T-cell (primary cell): ENCODE measurements at regions not wholly inside any gene's neighbourhood (a gene's known extent, or its start where the extent isn't known, plus 50 kb on each side); places are given as distances from the start of the nearest gene placed in this dataset.
"Not testable (repeated sequence)": the region's sequence is repeated elsewhere in the genome, so short reads cannot be mapped to it uniquely, and the experiment has no call there.

ENCODE experiments used
- ATAC-seq, 4 experiments: fragments of 200-7000 bp in 3 of 4; fragments of 150-1000 bp in 1 of 4; cut with Tn5 transposase; replicated peaks in 1 of 4; 1 replicate in 3 of 4; 2 replicates in 1 of 4; pipeline ENCODE4 v1.10.0; 2021; ENCODE audit warnings: moderate library complexity in 3 of 4, mild to moderate bottlenecking in 2 of 4, moderate number of reproducible peaks in 1 of 4
- CTCF ChIA-PET, 2 donors: fragments of 300-600 bp; sonication (Branson Sonifier 250); formaldehyde crosslinking; loops; one replicate each; lab custom pipeline; 2022; ENCODE audit warnings: antibody characterized with exemption in 2 of 2; lab: Charles Lee
- POLR2A ChIA-PET, 2 donors: fragments of 300-600 bp; sonication (Branson Sonifier 250); formaldehyde crosslinking; loops; one replicate each; lab custom pipeline; 2022; ENCODE audit warnings: antibody characterized with exemption in 2 of 2; lab: Charles Lee
- DNase-seq, 35 experiments: peaks; one replicate each; pipeline versions ENCODE4 v3.0.0 to v3.0.0-alpha.2; 2013 to 2023
- H3K27ac ChIP-seq: one replicate; pipeline ENCODE4 v1.5.1; 2013; ENCODE audit warnings: low read length
- H3K27me3 ChIP-seq, 2 experiments: replicated peaks in 1 of 2; 1 replicate in 1 of 2; 2 replicates in 1 of 2; pipeline versions ENCODE4 v1.6.1 to v1.7.0; 2013; ENCODE audit warnings: low read length in 1 of 2, mixed read lengths in 1 of 2; ENCODE audit not compliant: control insufficient read depth in 2 of 2, insufficient read depth in 2 of 2; ENCODE audit errors: extremely low read depth in 1 of 2
- H3K36me3 ChIP-seq, 2 donors: 1 replicate in 1 of 2; 2 replicates in 1 of 2; pipeline versions ENCODE4 v1.6.1 to v1.7.0; 2013; ENCODE audit warnings: low read length in 1 of 2; ENCODE audit not compliant: control insufficient read depth in 2 of 2, insufficient read depth in 1 of 2; ENCODE audit errors: extremely low read depth in 1 of 2
- H3K4me1 ChIP-seq, 2 experiments: 1 replicate in 1 of 2; 2 replicates in 1 of 2; pipeline versions ENCODE4 v1.6.1 to v1.7.0; 2013; ENCODE audit warnings: low read length in 2 of 2, mixed read lengths in 1 of 2; ENCODE audit not compliant: insufficient read depth in 2 of 2, control insufficient read depth in 1 of 2; ENCODE audit errors: extremely low read depth in 1 of 2
- H3K4me3 ChIP-seq, 2 donors: 1 replicate in 1 of 2; 2 replicates in 1 of 2; pipeline versions ENCODE4 v1.5.1 to v1.7.0; 2013; ENCODE audit warnings: mild to moderate bottlenecking in 2 of 2, low read length in 1 of 2, moderate library complexity in 1 of 2; ENCODE audit not compliant: control insufficient read depth in 1 of 2; ENCODE audit errors: extremely low read depth in 1 of 2
- H3K9me3 ChIP-seq: 2 replicates; pipeline ENCODE4 v1.7.0; 2013
- H3K27ac Mint-ChIP-seq, 2 donors: one replicate each; pipeline ENCODE4 v1.8.0; 2020 to 2021; ENCODE audit warnings: mild to moderate bottlenecking in 2 of 2, mixed read lengths in 2 of 2
- H3K27me3 Mint-ChIP-seq, 2 donors: one replicate each; pipeline ENCODE4 v1.8.0; 2021 to 2022; ENCODE audit warnings: mixed read lengths in 2 of 2
- H3K36me3 Mint-ChIP-seq: one replicate; pipeline ENCODE4 v1.8.0; 2021; ENCODE audit warnings: mixed read lengths
- H3K4me1 Mint-ChIP-seq, 3 donors: one replicate each; pipeline ENCODE4 v1.8.0; 2020 to 2022; ENCODE audit warnings: mixed read lengths in 3 of 3, mild to moderate bottlenecking in 1 of 3
- H3K4me3 Mint-ChIP-seq, 3 donors: one replicate each; pipeline ENCODE4 v1.8.0; 2020 to 2022; ENCODE audit warnings: mild to moderate bottlenecking in 3 of 3, mixed read lengths in 3 of 3, moderate library complexity in 3 of 3
- H3K9me3 Mint-ChIP-seq, 3 donors: one replicate each; pipeline ENCODE4 v1.8.0; 2020 to 2022; ENCODE audit warnings: mixed read lengths in 3 of 3
- WGBS: methylation state at CpG from one replicate; pipeline ENCODE4 v1.1.5; 2013; ENCODE audit warnings: missing lambda C conversion rate; ENCODE audit not compliant: insufficient coverage; 5-methylcytosine and 5-hydroxymethylcytosine counted together

DNA sequence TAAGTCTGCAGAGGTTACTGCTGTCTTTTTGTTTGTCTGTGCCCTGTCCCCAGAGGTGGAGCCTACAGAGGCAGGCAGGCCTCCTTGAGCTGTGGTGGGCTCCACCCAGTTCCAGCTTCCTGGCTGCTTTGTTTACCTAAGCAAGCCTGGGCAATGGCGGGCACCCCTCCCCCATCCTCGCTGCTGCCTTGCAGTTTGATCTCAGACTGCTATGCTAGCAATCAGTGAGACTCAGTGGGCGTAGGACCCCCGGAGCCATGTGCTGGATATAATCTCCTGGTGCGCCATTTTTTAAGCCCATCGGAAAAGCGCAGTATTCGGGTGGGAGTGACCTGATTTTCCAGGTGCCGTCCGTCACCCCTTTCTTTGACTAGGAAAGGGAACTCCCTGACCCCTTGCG, 1363.1 kb downstream of the HACE1 start:
- H3K9me3 ChIP-seq, H3K9me3 Mint-ChIP-seq, ATAC-seq, H3K4me1 ChIP-seq, H3K36me3 Mint-ChIP-seq, H3K4me3 Mint-ChIP-seq, H3K27ac ChIP-seq, H3K4me3 ChIP-seq, H3K36me3 ChIP-seq, H3K4me1 Mint-ChIP-seq, H3K27me3 Mint-ChIP-seq, CTCF ChIA-PET, H3K27ac Mint-ChIP-seq, DNase-seq, H3K27me3 ChIP-seq, POLR2A ChIA-PET: not testable (repeated sequence)
- 98% methylated on average over 4 of the region's 11 CpGs for WGBS

DNA sequence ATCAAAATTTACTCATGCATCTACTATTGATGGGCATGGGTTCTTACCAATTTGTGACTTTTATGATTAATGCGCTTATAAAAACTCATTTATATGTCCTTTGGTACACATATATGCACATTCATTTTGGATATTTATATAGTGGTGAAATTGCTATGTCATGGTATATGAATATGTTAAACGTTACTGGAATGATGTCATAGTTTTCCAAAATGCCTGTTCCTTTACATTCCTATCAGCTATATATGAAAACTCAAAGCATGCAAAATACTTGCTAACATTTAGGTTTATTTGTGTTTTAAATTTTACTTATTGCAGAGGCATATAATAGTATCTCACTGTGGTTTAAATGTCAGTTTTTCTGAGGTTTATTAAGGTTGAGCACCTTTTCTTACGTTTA, 1403.1 kb downstream of the HACE1 start:
- H3K4me1 Mint-ChIP-seq, result no peaks in the 10 kb centered on the region
- Histone ChIP-seq H3K9me3 (no peaks in the 10 kb centered on the region), H3K4me3 (no peak overlapping the region), H3K36me3 (no peaks in the 10 kb centered on the region), H3K27me3 (no peaks in the 10 kb centered on the region), H3K27ac (no peak overlapping the region), H3K4me1 (no peaks in the 10 kb centered on the region)
- no peak for ATAC-seq
- WGBS, result no CpG with 5 or more reads among the region's 3 CpGs
- H3K27ac Mint-ChIP-seq, result no peak overlapping the region
- H3K27me3 Mint-ChIP-seq, result no peaks in the 10 kb centered on the region
- no peak overlapping the region for H3K4me3 Mint-ChIP-seq
- no peak for DNase-seq
- peaks cover 0 to 4% (median 0%) of the 10 kb centered on the region in 3 donors for H3K9me3 Mint-ChIP-seq
- H3K36me3 Mint-ChIP-seq, result no peaks in the 10 kb centered on the region
- ChIA-PET POLR2A (no interaction called here), CTCF (interaction anchor here in 1 of 2 donors (0.6 kb wide), 1 partner anchor 419 kb away, joined by 4 read pairs; no protein-coding TSS in a partner anchor)

DNA sequence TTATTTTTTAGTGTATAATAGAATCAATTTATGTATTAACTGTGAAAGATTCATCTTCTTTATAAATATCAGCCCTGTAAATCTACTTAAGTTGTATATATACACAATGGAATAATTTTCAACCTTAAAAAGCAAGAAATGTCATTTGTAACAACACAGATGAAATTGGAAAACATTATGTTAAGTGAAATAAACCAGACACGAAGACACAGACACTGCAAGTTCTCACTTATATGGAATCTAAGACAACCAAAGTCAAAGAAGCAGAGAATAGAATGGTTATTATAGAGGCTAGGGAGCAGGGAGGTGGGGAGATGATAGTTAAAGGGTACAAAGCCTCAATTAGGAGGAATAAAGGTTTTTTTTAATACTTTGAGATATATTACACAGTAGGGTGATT, 1404.4 kb downstream of the HACE1 start:
- POLR2A ChIA-PET, result no interaction called here
- Histone ChIP-seq H3K9me3 (no peaks in the 10 kb centered on the region), H3K4me3 (no peak overlapping the region), H3K27ac (no peak overlapping the region), H3K4me1 (no peaks in the 10 kb centered on the region), H3K27me3 (no peaks in the 10 kb centered on the region), H3K36me3 (no peaks in the 10 kb centered on the region)
- Mint-ChIP-seq H3K9me3 (peaks cover 0 to 9% (median 0%) of the 10 kb centered on the region in 3 donors), H3K4me1 (no peaks in the 10 kb centered on the region), H3K27me3 (no peaks in the 10 kb centered on the region), H3K36me3 (no peaks in the 10 kb centered on the region), H3K4me3 (no peak overlapping the region), H3K27ac (no peak overlapping the region)
- WGBS, result no CpG with 5 or more reads among the region's 1 CpG
- DNase-seq, result no peak
- no peak for ATAC-seq
- CTCF ChIA-PET, result no interaction called here

DNA sequence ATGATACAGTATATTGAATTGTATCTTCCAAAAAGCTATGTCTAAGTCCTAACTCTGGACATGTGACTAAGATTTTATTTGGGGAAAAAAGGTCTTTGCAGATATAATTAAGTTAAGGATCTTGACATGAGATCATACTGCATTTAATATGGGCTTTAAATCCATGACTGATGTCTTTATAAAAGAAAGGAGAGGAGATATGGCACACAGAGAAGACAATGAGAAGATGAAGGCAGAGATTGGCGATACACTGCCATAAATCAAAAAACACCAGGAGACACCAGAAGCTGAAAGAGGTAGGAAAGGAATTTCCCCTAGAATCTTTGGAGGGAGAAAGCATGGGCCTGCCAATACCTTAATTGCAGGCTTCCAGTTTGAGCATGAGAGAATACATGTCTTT, 1450.2 kb downstream of the HACE1 start:
- ChIA-PET POLR2A (no interaction called here), CTCF (no interaction called here)
- WGBS, result no CpG with 5 or more reads among the region's 1 CpG
- no peak overlapping the region for H3K4me3 Mint-ChIP-seq
- no peak for ATAC-seq
- no peaks in the 10 kb centered on the region for H3K36me3 Mint-ChIP-seq
- no peak overlapping the region for H3K4me3 ChIP-seq
- no peaks in the 10 kb centered on the region for H3K4me1 Mint-ChIP-seq
- H3K27ac Mint-ChIP-seq, result no peak overlapping the region
- no peak overlapping the region for H3K27ac ChIP-seq
- H3K4me1 ChIP-seq, result no peaks in the 10 kb centered on the region
- H3K27me3 ChIP-seq, result no peaks in the 10 kb centered on the region
- DNase-seq, result no peak
- peaks cover 0 to 4% (median 0%) of the 10 kb centered on the region in 3 donors for H3K9me3 Mint-ChIP-seq
- no peaks in the 10 kb centered on the region for H3K9me3 ChIP-seq
- no peaks in the 10 kb centered on the region for H3K27me3 Mint-ChIP-seq
- no peaks in the 10 kb centered on the region for H3K36me3 ChIP-seq

DNA sequence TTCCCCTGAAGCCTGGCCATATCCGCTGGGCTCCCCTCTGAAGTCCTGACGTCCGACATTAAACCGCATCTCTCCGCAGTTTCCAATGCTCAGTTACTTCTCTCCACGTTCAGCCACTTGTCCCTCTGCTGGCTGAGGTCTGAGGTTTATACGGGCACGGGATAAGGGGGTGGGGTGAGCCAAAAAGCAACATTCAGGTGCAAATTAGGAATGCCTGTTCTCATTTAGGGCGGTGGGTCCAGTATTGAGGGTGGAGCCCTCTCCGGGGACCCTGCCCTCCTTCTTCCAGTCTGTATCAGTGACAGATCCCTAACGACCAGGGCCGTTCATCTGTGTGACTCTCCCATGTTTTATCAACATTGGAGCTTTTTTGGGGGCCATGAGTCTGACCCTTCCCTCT, 1454.4 kb downstream of the HACE1 start:
- ATAC-seq (no peak), DNase-seq (no peak)
- H3K36me3 ChIP-seq, result no peaks in the 10 kb centered on the region
- no peak overlapping the region for H3K4me3 ChIP-seq
- no peaks in the 10 kb centered on the region for H3K9me3 ChIP-seq
- POLR2A ChIA-PET, result no interaction called here
- H3K27me3 ChIP-seq, result no peaks in the 10 kb centered on the region
- H3K9me3 Mint-ChIP-seq, result peaks cover 4 to 17% (median 12%) of the 10 kb centered on the region in 3 donors
- no peaks in the 10 kb centered on the region for H3K4me1 ChIP-seq
- no peaks in the 10 kb centered on the region for H3K36me3 Mint-ChIP-seq
- WGBS, result 82% methylated on average over 8 of the region's 12 CpGs
- no peak overlapping the region for H3K4me3 Mint-ChIP-seq
- no peaks in the 10 kb centered on the region for H3K4me1 Mint-ChIP-seq
- no peaks in the 10 kb centered on the region for H3K27me3 Mint-ChIP-seq
- no peak overlapping the region for H3K27ac ChIP-seq
- CTCF ChIA-PET, result no interaction called here
- no peak overlapping the region for H3K27ac Mint-ChIP-seq

DNA sequence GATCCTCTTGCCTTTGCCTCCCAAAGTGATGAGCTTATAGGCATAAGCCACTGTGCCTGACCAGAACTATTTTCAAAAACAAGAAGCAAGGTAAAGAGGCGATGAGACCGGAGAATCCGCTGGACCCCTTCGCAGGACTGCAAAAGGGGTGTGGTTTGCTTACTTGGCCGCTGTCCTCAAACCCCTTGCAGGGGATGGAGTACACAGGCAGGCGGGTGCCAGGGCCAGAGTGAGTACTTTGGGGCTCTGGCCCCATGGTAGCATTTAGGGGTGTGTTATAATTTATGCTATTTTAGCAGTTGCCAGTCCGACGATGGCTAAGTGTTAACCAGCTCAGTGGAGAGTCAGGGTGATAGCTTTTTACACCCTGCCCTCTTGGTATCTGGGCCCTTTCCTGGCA, 1454.9 kb downstream of the HACE1 start:
- POLR2A ChIA-PET, result no interaction called here
- ATAC-seq (no peak), DNase-seq (no peak)
- Histone ChIP-seq H3K9me3 (no peaks in the 10 kb centered on the region), H3K27me3 (no peaks in the 10 kb centered on the region), H3K27ac (no peak overlapping the region), H3K4me1 (no peaks in the 10 kb centered on the region), H3K4me3 (no peak overlapping the region), H3K36me3 (no peaks in the 10 kb centered on the region)
- H3K4me3 Mint-ChIP-seq, result no peak overlapping the region
- CTCF ChIA-PET, result no interaction called here
- H3K4me1 Mint-ChIP-seq, result no peaks in the 10 kb centered on the region
- H3K27me3 Mint-ChIP-seq, result no peaks in the 10 kb centered on the region
- no peaks in the 10 kb centered on the region for H3K36me3 Mint-ChIP-seq
- H3K27ac Mint-ChIP-seq, result no peak overlapping the region
- WGBS, result 91% methylated on average over 8 of the region's 8 CpGs
- H3K9me3 Mint-ChIP-seq, result peaks cover 4 to 17% (median 12%) of the 10 kb centered on the region in 3 donors

DNA sequence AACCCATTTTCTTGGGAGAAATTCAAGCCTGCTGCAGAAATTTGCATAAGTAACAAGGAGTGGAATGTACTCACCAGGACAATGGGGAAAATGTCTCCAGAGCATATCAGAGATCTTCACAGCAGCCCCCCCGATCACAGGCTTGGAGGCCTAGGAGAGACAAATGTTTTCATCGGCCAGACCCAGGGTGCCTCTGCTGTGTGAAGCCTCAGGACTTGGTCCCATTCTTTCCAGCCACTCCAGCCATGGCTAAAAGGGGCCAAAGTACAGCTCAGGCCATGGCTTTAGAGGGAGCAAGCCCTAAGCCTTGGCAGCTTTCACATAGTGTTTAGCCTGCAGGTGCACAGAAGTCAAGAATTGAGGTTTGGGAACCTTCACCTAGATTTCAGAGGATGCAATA, 1463.0 kb downstream of the HACE1 start:
- peaks cover 5 to 25% (median 12%) of the 10 kb centered on the region in 3 donors for H3K9me3 Mint-ChIP-seq
- no peak for ATAC-seq

More for the DNA sequence above, 1463.0 kb downstream of the HACE1 start:
- Mint-ChIP-seq H3K27me3 (no peaks in the 10 kb centered on the region), H3K27ac (no peak overlapping the region), H3K4me1 (no peaks in the 10 kb centered on the region), H3K36me3 (no peaks in the 10 kb centered on the region), H3K4me3 (no peak overlapping the region)
- WGBS, result 92% methylated on average over 2 of the region's 2 CpGs
- H3K27me3 ChIP-seq, result no peaks in the 10 kb centered on the region
- no peaks in the 10 kb centered on the region for H3K4me1 ChIP-seq
- DNase-seq, result no peak
- no peaks in the 10 kb centered on the region for H3K36me3 ChIP-seq
- H3K4me3 ChIP-seq, result no peak overlapping the region
- CTCF ChIA-PET, result no interaction called here
- POLR2A ChIA-PET, result no interaction called here
- H3K9me3 ChIP-seq, result no peaks in the 10 kb centered on the region
- no peak overlapping the region for H3K27ac ChIP-seq
